GM12892 (cell line): ENCODE measurements at regions not wholly inside any gene's neighbourhood (a gene's known extent, or its start where the extent isn't known, plus 50 kb on each side); places are given as distances from the start of the nearest gene placed in this dataset.

Source experiments
- POLR2A ChIP-seq: IDR thresholded peaks from 2 replicates; pipeline ENCODE4 v1.6.1; 2011; ENCODE audit warnings: low read depth, low read length, control low read depth
- POLR2AphosphoS5 ChIP-seq: IDR thresholded peaks from 2 replicates; pipeline ENCODE4 v1.6.1; 2011; ENCODE audit warnings: low read depth, low read length, control low read depth

DNA sequence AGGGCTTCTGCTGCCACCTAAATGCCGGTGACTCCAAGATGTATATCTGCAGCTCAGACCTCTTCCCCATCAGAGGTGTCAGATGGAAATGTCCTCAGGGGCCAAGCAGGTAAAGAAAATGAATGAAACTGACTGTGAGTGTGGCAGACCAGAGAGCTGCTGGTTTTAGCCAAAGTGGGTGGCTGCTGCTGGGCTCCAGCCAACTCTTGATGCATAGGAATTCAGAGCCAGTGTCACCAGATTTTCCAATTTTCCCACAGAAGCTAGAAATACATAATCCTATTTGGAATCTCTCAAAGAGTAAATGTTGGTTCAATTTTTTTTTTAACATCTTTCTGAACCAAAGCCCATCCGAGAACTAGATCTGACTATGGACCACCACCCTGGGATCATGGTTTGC lies 161.2 kb upstream of the SPRY4 start:
- no peak for TF ChIP-seq POLR2A
- TF ChIP-seq POLR2AphosphoS5 = no peak
